ENCODE measurements at regions not wholly inside any gene's neighbourhood (a gene's known extent, or its start where the extent isn't known, plus 50 kb on each side); places are given as distances from the start of the nearest gene placed in this dataset.

GRCh38 chr2:67039058-67039457 lies 358.1 kb upstream of the ETAA1 start:
- Histone ChIP-seq H4K20me1 (ENCODE audit: control insufficient read depth, insufficient read depth) (no peaks in the 10 kb centered on the region), H3K9me3 (replicated peaks; ENCODE audit: control insufficient read depth, insufficient read depth, low read length) (no peaks in the 10 kb centered on the region), H2AFZ (ENCODE audit: control insufficient read depth, low read depth, low read length) (no peak overlapping the region), H3K4me1 (ENCODE audit: control insufficient read depth, insufficient read depth, low read length) (no peaks in the 10 kb centered on the region), H3K4me3 (no peak overlapping the region), H3K36me3 (ENCODE audit: control insufficient read depth in 2 of 2, insufficient read depth in 2 of 2, low read length in 1 of 2) (no peaks in the 10 kb centered on the region), H3K27me3 (replicated peaks in 1 of 2; ENCODE audit: control insufficient read depth in 2 of 2, insufficient read depth in 2 of 2, low read length in 1 of 2) (no peaks in the 10 kb centered on the region), H3K4me2 (ENCODE audit: control insufficient read depth, insufficient read depth) (no peak overlapping the region), H3K9ac (ENCODE audit: control insufficient read depth, insufficient read depth, low read length) (no peak overlapping the region), H3K27ac (ENCODE audit: control insufficient read depth, insufficient read depth) (no peak overlapping the region), H3K79me2 (ENCODE audit: control insufficient read depth, insufficient read depth, low read length) (no peaks in the 10 kb centered on the region)
- no peak for FAIRE-seq
- DNase-seq (ENCODE audit: low read depth, low spot score): no peak
- RAD21 ChIA-PET (ENCODE audit: unreplicated experiment): no interaction called here
- CTCF ChIA-PET: no interaction called here
- no peak for ATAC-seq
- 43% methylated on average over 3 of the region's 3 CpGs for WGBS (ENCODE audit: insufficient coverage, insufficient replicate concordance, low lambda C conversion rate, missing lambda C conversion rate)
- SMC1A ChIA-PET (ENCODE audit: uncharacterized antibody, unreplicated experiment): no interaction called here
- no TSS peak for BruUV-seq (replicated peaks)
- intact Hi-C loops (cut with micrococcal nuclease; ENCODE audit: unreplicated experiment) (no loop called here), in situ Hi-C loops (cut with MboI) (no loop called here)
- TF ChIP-seq EP300 (IDR thresholded peaks at IDR 0.05; ENCODE audit: borderline replicate concordance in 1 of 2, control insufficient read depth in 1 of 2, low read depth in 2 of 2, low read length in 2 of 2) (no peak), EZH2 (IDR thresholded peaks at IDR 0.05; ENCODE audit: borderline replicate concordance, control insufficient read depth, low read depth, low read length) (no peak), TARDBP (IDR thresholded peaks at IDR 0.05; ENCODE audit: borderline replicate concordance) (no peak)
- TF ChIP-seq, protein P1, sequence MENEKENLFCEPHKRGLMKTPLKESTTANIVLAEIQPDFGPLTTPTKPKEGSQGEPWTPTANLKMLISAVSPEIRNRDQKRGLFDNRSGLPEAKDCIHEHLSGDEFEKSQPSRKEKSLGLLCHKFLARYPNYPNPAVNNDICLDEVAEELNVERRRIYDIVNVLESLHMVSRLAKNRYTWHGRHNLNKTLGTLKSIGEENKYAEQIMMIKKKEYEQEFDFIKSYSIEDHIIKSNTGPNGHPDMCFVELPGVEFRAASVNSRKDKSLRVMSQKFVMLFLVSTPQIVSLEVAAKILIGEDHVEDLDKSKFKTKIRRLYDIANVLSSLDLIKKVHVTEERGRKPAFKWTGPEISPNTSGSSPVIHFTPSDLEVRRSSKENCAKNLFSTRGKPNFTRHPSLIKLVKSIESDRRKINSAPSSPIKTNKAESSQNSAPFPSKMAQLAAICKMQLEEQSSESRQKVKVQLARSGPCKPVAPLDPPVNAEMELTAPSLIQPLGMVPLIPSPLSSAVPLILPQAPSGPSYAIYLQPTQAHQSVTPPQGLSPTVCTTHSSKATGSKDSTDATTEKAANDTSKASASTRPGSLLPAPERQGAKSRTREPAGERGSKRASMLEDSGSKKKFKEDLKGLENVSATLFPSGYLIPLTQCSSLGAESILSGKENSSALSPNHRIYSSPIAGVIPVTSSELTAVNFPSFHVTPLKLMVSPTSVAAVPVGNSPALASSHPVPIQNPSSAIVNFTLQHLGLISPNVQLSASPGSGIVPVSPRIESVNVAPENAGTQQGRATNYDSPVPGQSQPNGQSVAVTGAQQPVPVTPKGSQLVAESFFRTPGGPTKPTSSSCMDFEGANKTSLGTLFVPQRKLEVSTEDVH (IDR thresholded peaks at IDR 0.05; ENCODE audit: low read depth, partially characterized antibody): no peak
- POLR2A ChIA-PET: no interaction called here

GRCh38 chr2:67039517-67040103 lies 357.5 kb upstream of the ETAA1 start:
- Histone ChIP-seq H3K4me2 (ENCODE audit: control insufficient read depth, insufficient read depth) (no peak overlapping the region), H2AFZ (ENCODE audit: control insufficient read depth, low read depth, low read length) (no peak overlapping the region), H3K36me3 (ENCODE audit: control insufficient read depth in 2 of 2, insufficient read depth in 2 of 2, low read length in 1 of 2) (no peaks in the 10 kb centered on the region), H3K4me3 (no peak overlapping the region), H3K27ac (ENCODE audit: control insufficient read depth, insufficient read depth) (no peak overlapping the region), H3K9ac (ENCODE audit: control insufficient read depth, insufficient read depth, low read length) (no peak overlapping the region), H4K20me1 (ENCODE audit: control insufficient read depth, insufficient read depth) (no peaks in the 10 kb centered on the region), H3K79me2 (ENCODE audit: control insufficient read depth, insufficient read depth, low read length) (no peaks in the 10 kb centered on the region), H3K9me3 (replicated peaks; ENCODE audit: control insufficient read depth, insufficient read depth, low read length) (no peaks in the 10 kb centered on the region), H3K4me1 (ENCODE audit: control insufficient read depth, insufficient read depth, low read length) (no peaks in the 10 kb centered on the region), H3K27me3 (replicated peaks in 1 of 2; ENCODE audit: control insufficient read depth in 2 of 2, insufficient read depth in 2 of 2, low read length in 1 of 2) (no peaks in the 10 kb centered on the region)
- DNase-seq (ENCODE audit: low read depth, low spot score) (no peak), ATAC-seq (no peak), FAIRE-seq (no peak)
- CTCF ChIA-PET: no interaction called here
- no peak for TF ChIP-seq NR2F1 (conservative IDR thresholded peaks at IDR 0.05)
- TF ChIP-seq JUNB (IDR thresholded peaks at IDR 0.05): no peak
- no peak for TF ChIP-seq GATAD2B (conservative IDR thresholded peaks at IDR 0.05; ENCODE audit: low read depth)
- TF ChIP-seq, protein P2, sequence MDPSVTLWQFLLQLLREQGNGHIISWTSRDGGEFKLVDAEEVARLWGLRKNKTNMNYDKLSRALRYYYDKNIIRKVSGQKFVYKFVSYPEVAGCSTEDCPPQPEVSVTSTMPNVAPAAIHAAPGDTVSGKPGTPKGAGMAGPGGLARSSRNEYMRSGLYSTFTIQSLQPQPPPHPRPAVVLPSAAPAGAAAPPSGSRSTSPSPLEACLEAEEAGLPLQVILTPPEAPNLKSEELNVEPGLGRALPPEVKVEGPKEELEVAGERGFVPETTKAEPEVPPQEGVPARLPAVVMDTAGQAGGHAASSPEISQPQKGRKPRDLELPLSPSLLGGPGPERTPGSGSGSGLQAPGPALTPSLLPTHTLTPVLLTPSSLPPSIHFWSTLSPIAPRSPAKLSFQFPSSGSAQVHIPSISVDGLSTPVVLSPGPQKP (IDR thresholded peaks at IDR 0.05; ENCODE audit: low read depth, low read length): no peak
- TF ChIP-seq USF1 (IDR thresholded peaks at IDR 0.05; ENCODE audit: borderline replicate concordance, extremely low read length, insufficient read depth, low read depth, low read length): no peak
- TF ChIP-seq SMC3 (IDR thresholded peaks at IDR 0.05; ENCODE audit: borderline replicate concordance, low read length): no peak
- no peak for TF ChIP-seq TARDBP (IDR thresholded peaks at IDR 0.05; ENCODE audit: borderline replicate concordance)
- TF ChIP-seq CBFB (IDR thresholded peaks at IDR 0.05; ENCODE audit: low read depth): no peak
- TF ChIP-seq HDAC2 (IDR thresholded peaks at IDR 0.05): no peak
- no peak for TF ChIP-seq RELA (IDR thresholded peaks at IDR 0.05; ENCODE audit: borderline replicate concordance, partially characterized antibody)
- WGBS (ENCODE audit: insufficient coverage, insufficient replicate concordance, low lambda C conversion rate, missing lambda C conversion rate): 5% methylated on average over 2 of the region's 2 CpGs
- in situ Hi-C loops (cut with MboI) (no loop called here), intact Hi-C loops (cut with micrococcal nuclease; ENCODE audit: unreplicated experiment) (no loop called here)
- POLR2A ChIA-PET: no interaction called here
- no TSS peak for BruUV-seq (replicated peaks)
- RAD21 ChIA-PET (ENCODE audit: unreplicated experiment): no interaction called here
- SMC1A ChIA-PET (ENCODE audit: uncharacterized antibody, unreplicated experiment): no interaction called here

Data from GM12878 (cell line).